ENCODE measurements at regions not wholly inside any gene's neighbourhood (a gene's known extent, or its start where the extent isn't known, plus 50 kb on each side); places are given as distances from the start of the nearest gene placed in this dataset.

- Histone ChIP-seq H4K5ac (ENCODE audit: low read depth, low read length) (no peak overlapping the region), H3K27me3 (ENCODE audit: control insufficient read depth, insufficient read depth, low read length) (no peaks in the 10 kb centered on the region), H2AK9ac (replicated peaks; ENCODE audit: low read depth, low read length, poor library complexity) (no peak overlapping the region), H4K91ac (ENCODE audit: insufficient read depth, low read depth, low read length) (no peak overlapping the region), H3K23ac (ENCODE audit: low read depth, low read length) (no peak overlapping the region), H3K18ac (ENCODE audit: low read depth, low read length) (no peak overlapping the region), H3K9me3 (ENCODE audit: control insufficient read depth, insufficient read depth, low read length) (no peaks in the 10 kb centered on the region), H3K36me3 (ENCODE audit: control insufficient read depth, insufficient read depth, low read length) (no peaks in the 10 kb centered on the region), H3K14ac (replicated peaks; ENCODE audit: low read depth, low read length) (no peak overlapping the region), H3K56ac (ENCODE audit: extremely low read depth, insufficient read depth, low read length) (no peak overlapping the region), H3K4me3 (ENCODE audit: insufficient read depth, low read depth, low read length) (no peak overlapping the region), H2BK15ac (ENCODE audit: low read depth, low read length) (no peak overlapping the region), H3K27ac (ENCODE audit: insufficient read depth, low read length) (no peak overlapping the region), H3K79me1 (ENCODE audit: low read depth in 1 of 2, low read length in 2 of 2) (no peaks in the 10 kb centered on the region), H3K9ac (ENCODE audit: low read depth, low read length) (no peak overlapping the region), H4K8ac (ENCODE audit: low read depth in 2 of 2, low read length in 2 of 2) (no peak overlapping the region), H3K4me2 (ENCODE audit: low read depth, low read length) (no peak overlapping the region), H4K20me1 (ENCODE audit: insufficient read depth, low read length) (no peaks in the 10 kb centered on the region), H2BK5ac (ENCODE audit: low read depth, low read length, poor library complexity, severe bottlenecking) (no peak overlapping the region), H2BK120ac (ENCODE audit: low read depth, low read length) (no peak overlapping the region), H3K9me1 (ENCODE audit: insufficient read depth, low read length) (no peaks in the 10 kb centered on the region), H2BK20ac (ENCODE audit: low read depth, low read length) (no peak overlapping the region), H2AFZ (replicated peaks; ENCODE audit: low read length, poor library complexity) (no peak overlapping the region), H3K4ac (ENCODE audit: low read depth, low read length) (no peak overlapping the region), H2AK5ac (ENCODE audit: low read depth, low read length) (no peak overlapping the region), H3K4me1 (ENCODE audit: control insufficient read depth, insufficient read depth, low read length) (no peaks in the 10 kb centered on the region)
- intact Hi-C loops (cut with micrococcal nuclease) (loop anchor here (2.0 kb wide), 1 partner anchor 92 kb away; no protein-coding TSS in a partner anchor), in situ Hi-C loops (cut with MboI; ENCODE audit: low sequenced_read_pairs) (no loop called here), dilution Hi-C loops (cut with HindIII; ENCODE audit: low sequenced_read_pairs, unreplicated experiment) (no loop called here)
- ChIA-PET CTCF (no interaction called here), POLR2A (ENCODE audit: unreplicated experiment) (no interaction called here)
- DNase-seq (peak; percentile 0), ATAC-seq (ENCODE audit: low read depth) (peak; percentile 77)
- no CpG with 5 or more reads among the region's 5 CpGs for WGBS, 2 experiments (ENCODE audit: extremely low coverage in 2 of 2, insufficient read length in 1 of 2)
- no peak for TF ChIP-seq SMC3 (IDR thresholded peaks at IDR 0.05; ENCODE audit: low read depth, low read length)
- TF ChIP-seq MXI1 (IDR thresholded peaks at IDR 0.05; ENCODE audit: borderline replicate concordance, low read depth, low read length): no peak
- TF ChIP-seq NFE2L2 (IDR thresholded peaks at IDR 0.05; ENCODE audit: low read depth, low read length): no peak
- no peak for TF ChIP-seq CTCF (conservative IDR thresholded peaks at IDR 0.05; ENCODE audit: low read depth, low read length)
- TF ChIP-seq MAZ (IDR thresholded peaks at IDR 0.05; ENCODE audit: borderline replicate concordance, low read depth, low read length): no peak
- no peak for TF ChIP-seq POLR2A (IDR thresholded peaks at IDR 0.05; ENCODE audit: low read depth, low read length)
- TF ChIP-seq USF2 (IDR thresholded peaks at IDR 0.05; ENCODE audit: low read depth, low read length): no peak
- TF ChIP-seq ELK1 (IDR thresholded peaks at IDR 0.05; ENCODE audit: borderline replicate concordance, low read depth, low read length): no peak
- no peak for TF ChIP-seq MAFK (IDR thresholded peaks at IDR 0.05; ENCODE audit: low read depth, low read length)
- TF ChIP-seq RCOR1 (IDR thresholded peaks at IDR 0.05; ENCODE audit: insufficient replicate concordance, low read length): no peak
- no peak for TF ChIP-seq FOS (IDR thresholded peaks at IDR 0.05; ENCODE audit: low read depth, low read length)
- TF ChIP-seq RAD21 (IDR thresholded peaks at IDR 0.05; ENCODE audit: low read length): no peak
- BruUV-seq (replicated peaks): no TSS peak
These were observed 1345.0 kb upstream of the SLC10A2 start for GRCh38 chr13:104411141-104411765.

All from IMR-90 (cell line).